B cell (primary cell): ENCODE measurements at regions not wholly inside any gene's neighbourhood (a gene's known extent, or its start where the extent isn't known, plus 50 kb on each side); places are given as distances from the start of the nearest gene placed in this dataset.

Source experiments
- EZH2 ChIP-seq: IDR thresholded peaks from 2 replicates; pipeline ENCODE4 v1.6.1; 2012; ENCODE audit warnings: borderline replicate concordance, low read depth, mild to moderate bottlenecking, moderate library complexity, low read length; ENCODE audit not compliant: insufficient read depth, poor library complexity, severe bottlenecking
- TF ChIP-seq, protein P1 (sequence below): fragments of 200-600 bp; IDR thresholded peaks from one replicate; pipeline ENCODE4 v1.8.0; 2022; ENCODE audit warnings: antibody characterized with exemption, mild to moderate bottlenecking

DNA sequence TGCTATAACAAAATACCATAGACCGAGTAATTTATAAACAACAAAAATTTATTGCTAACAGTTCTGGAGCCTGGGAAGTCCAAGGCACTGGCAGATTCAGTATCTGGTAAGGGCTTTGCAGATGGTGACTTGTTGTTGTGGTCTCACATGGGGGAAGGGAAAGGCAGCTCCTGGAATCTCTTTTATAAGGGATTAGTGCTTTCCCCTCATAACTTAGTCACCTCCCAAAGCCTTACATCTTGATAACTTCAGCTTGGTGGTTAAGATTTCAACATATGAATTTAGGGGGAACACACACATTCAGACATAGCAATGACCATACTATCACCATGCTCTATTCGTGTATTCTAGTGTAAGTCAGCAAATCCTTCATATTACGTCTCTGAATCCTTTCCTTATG, 447.6 kb upstream of the TCF4 start:
- TF ChIP-seq, protein P1, sequence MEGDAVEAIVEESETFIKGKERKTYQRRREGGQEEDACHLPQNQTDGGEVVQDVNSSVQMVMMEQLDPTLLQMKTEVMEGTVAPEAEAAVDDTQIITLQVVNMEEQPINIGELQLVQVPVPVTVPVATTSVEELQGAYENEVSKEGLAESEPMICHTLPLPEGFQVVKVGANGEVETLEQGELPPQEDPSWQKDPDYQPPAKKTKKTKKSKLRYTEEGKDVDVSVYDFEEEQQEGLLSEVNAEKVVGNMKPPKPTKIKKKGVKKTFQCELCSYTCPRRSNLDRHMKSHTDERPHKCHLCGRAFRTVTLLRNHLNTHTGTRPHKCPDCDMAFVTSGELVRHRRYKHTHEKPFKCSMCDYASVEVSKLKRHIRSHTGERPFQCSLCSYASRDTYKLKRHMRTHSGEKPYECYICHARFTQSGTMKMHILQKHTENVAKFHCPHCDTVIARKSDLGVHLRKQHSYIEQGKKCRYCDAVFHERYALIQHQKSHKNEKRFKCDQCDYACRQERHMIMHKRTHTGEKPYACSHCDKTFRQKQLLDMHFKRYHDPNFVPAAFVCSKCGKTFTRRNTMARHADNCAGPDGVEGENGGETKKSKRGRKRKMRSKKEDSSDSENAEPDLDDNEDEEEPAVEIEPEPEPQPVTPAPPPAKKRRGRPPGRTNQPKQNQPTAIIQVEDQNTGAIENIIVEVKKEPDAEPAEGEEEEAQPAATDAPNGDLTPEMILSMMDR: no peak
- TF ChIP-seq EZH2: no peak
